T-helper 2 cell treated with Interferon-gamma antibody and Interleukin-4, amounts not matched to agents 5 μg/mL and 100 μg/mL, for 36 hours (primary cell): ENCODE measurements at regions not wholly inside any gene's neighbourhood (a gene's known extent, or its start where the extent isn't known, plus 50 kb on each side); places are given as distances from the start of the nearest gene placed in this dataset.
A peak's percentile ranks its signal among the peaks of the same experiment; 100 is the strongest.
"Not testable (repeated sequence)": the region's sequence is repeated elsewhere in the genome, so short reads cannot be mapped to it uniquely, and the experiment has no call there.

Experiments
- DNase-seq: peaks from one replicate; pipeline ENCODE4 v3.0.0; 2021; ENCODE audit warnings: low spot score
- H3K27ac Mint-ChIP-seq: one replicate; pipeline ENCODE4 v1.8.0; 2021; ENCODE audit warnings: mild to moderate bottlenecking, mixed read lengths
- H3K27me3 Mint-ChIP-seq: one replicate; pipeline ENCODE4 v1.8.0; 2021; ENCODE audit warnings: low read depth, mixed read lengths
- H3K36me3 Mint-ChIP-seq: one replicate; pipeline ENCODE4 v1.8.0; 2021; ENCODE audit warnings: low read depth, mixed read lengths
- H3K4me1 Mint-ChIP-seq: one replicate; pipeline ENCODE4 v1.8.0; 2021; ENCODE audit warnings: low read depth, mixed read lengths
- H3K4me3 Mint-ChIP-seq: one replicate; pipeline ENCODE4 v1.8.0; 2022; ENCODE audit warnings: mild to moderate bottlenecking, moderate library complexity, mixed read lengths
- H3K9me3 Mint-ChIP-seq: one replicate; pipeline ENCODE4 v1.8.0; 2021; ENCODE audit warnings: mixed read lengths

DNA sequence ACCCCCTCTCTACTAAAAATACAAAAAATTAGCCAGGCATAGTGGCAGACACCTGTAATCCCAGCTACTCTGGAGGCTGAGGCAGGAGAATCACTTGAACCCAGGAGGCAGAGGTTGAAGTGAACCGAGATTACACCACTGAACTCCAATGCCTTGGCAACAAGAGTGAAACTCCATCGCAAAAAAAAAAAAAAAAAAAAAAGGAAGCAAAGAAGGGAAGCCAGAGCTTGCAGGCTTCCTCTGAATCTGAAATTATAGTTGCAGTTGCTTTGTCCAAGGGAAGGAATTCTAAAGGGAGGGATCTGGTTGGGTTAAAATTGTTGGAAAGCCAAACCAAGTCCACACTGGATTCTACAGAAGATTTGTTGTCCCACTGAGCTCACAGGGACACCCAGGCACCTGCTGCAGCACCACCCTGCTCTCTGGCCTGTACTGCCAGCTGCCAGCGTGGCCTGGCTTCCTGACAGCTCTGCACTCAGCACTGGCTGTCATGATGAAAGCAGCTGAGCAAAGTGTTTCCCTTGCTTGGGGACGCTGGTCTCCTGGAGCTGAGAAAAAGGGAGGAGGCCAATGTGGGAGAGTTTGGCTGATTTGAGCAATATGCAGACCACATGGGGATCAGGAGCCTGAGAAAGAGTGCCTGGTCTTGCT lies 88.8 kb upstream of the HES1 start:
- no peak overlapping the region for H3K4me3 Mint-ChIP-seq
- peaks cover 20% of the 10 kb centered on the region for H3K9me3 Mint-ChIP-seq
- peaks cover 19% of the 10 kb centered on the region for H3K27me3 Mint-ChIP-seq
- H3K27ac Mint-ChIP-seq: no peak overlapping the region
- H3K4me1 Mint-ChIP-seq: no peaks in the 10 kb centered on the region
- no peak for DNase-seq
- H3K36me3 Mint-ChIP-seq: peaks cover 3% of the 10 kb centered on the region

DNA sequence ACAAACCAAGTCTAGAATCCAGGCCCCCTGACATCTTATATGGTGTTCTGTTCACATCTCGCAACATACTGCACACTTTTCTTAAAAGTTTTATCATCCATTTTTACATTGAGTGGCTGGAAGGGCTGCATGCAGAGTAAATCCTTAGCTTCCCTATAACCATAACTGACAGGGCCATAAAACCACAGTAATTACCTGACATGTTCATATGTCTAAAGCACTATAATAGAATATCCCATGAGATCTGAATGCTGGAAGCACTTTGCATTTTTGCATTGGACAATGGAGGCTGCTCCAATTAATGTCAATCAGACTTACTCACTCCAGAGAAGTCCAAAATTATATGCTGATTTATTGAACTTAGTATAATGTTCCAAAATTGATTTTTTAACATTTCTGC lies 86.6 kb upstream of the HES1 start:
- peaks cover 16% of the 10 kb centered on the region for H3K27me3 Mint-ChIP-seq
- H3K27ac Mint-ChIP-seq: no peak overlapping the region
- no peak overlapping the region for H3K4me3 Mint-ChIP-seq
- DNase-seq: no peak
- peaks cover 23% of the 10 kb centered on the region for H3K9me3 Mint-ChIP-seq
- H3K4me1 Mint-ChIP-seq: no peaks in the 10 kb centered on the region
- H3K36me3 Mint-ChIP-seq: peaks cover 3% of the 10 kb centered on the region

DNA sequence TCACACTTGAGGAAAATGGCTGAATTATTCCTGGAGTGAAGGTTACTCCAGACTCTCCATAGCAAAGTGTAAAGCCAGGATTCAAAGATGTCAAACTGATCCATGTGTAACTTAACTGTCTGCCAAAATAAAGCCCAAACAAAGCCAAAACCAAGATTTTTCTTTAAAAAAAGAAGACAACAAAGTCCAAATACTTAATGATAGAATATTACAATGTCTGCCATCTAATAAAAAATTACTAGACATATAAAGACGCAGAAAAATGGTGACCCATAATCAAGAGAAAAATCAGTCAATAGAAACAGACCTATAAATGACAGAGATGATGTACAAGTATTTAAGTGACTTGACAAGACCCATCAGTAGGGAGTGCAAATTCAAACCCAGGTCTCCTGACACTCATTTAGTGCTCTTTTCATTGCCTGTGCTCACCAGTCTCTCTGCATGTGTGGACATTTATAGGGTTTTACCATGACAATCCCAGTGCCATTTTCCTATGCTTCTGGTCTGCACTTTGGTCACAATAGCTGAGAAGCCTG lies 85.1 kb upstream of the HES1 start:
- Mint-ChIP-seq H3K36me3 (peaks cover 3% of the 10 kb centered on the region), H3K27me3 (peaks cover 16% of the 10 kb centered on the region), H3K4me3 (no peak overlapping the region), H3K9me3 (peaks cover 23% of the 10 kb centered on the region), H3K4me1 (no peaks in the 10 kb centered on the region), H3K27ac (no peak overlapping the region)
- DNase-seq: no peak

DNA sequence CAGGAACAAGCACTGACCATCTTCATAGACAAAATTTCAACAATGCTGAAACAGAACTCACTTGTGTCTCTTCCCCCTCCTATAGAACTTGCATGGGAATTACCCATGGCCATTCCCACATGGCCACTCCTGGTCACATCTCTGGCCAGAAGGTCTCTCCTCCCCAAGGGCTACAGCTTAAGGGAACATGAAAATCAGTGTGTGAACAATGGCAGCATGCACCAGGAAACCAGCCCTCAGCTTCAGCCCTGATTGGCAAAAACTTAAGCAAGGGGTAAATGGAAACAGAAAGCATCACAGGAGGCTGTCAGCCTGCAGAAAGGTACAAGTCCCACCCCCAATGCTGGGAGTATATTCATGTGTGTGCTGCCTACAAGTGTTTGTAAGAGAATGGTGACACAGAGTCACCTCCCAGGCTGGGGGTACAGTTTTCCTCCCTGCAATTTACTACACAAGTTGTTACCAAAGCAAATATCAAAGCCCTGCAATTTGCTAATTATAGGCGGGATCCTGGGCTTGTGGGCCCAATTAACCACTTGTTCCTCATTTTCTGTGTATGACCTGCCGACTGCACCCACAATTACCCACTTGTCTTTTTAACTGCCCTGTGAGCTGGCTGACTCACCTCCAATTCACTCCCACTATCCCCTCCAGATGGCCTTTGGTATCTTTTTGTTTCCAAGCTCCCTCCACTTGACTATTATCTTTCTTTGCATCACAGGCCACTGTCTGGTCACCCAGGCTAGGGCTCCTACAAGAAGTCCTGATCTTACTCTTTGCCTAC lies 84.4 kb upstream of the HES1 start:
- H3K36me3 Mint-ChIP-seq: peaks cover 3% of the 10 kb centered on the region
- H3K4me1 Mint-ChIP-seq: no peaks in the 10 kb centered on the region
- H3K4me3 Mint-ChIP-seq: no peak overlapping the region
- H3K27me3 Mint-ChIP-seq: peaks cover 19% of the 10 kb centered on the region
- H3K27ac Mint-ChIP-seq: no peak overlapping the region
- no peak for DNase-seq
- H3K9me3 Mint-ChIP-seq: peaks cover 23% of the 10 kb centered on the region

DNA sequence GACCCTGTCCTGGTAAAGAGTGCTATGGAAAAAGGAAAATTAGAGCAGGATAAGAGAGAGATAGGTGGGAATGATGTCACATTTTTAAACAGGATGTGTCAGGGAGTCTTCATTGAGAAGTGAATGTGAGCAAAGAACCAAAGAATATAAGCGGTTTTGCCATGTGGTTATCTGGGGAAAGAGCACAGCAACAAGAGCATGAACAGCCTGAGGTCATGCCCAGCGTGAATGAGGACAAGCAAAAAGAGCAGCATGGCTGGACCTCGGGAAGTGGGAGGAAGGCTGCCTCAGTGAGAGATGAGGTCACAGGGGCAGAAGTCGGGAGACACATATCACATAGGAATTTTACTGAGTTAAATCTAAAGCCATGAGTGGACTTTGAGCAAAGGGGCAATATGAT lies 82.8 kb upstream of the HES1 start:
- Mint-ChIP-seq H3K27ac (no peak overlapping the region), H3K4me3 (no peak overlapping the region), H3K27me3 (peaks cover 24% of the 10 kb centered on the region), H3K9me3 (peaks cover 23% of the 10 kb centered on the region), H3K4me1 (peaks cover 4% of the 10 kb centered on the region), H3K36me3 (peaks cover 3% of the 10 kb centered on the region)
- no peak for DNase-seq

DNA sequence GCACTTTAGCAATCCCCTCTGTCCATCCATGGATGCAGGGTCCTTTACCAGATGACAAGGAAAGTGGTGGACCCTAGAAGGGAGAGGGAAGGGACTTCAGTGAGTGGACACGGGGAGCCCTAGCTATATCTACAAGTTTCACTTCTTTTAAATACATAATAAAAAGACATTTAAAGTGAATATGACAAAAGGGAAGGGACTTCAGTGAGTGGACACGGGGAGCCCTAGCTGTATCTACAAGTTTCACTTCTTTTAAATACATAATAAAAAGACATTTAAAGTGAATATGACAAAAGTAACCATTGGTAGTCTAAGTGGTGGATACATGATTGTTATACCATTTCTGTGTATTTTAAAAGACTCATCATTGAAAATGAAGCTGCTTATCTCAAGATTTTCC lies 81.9 kb upstream of the HES1 start:
- no peak overlapping the region for H3K4me3 Mint-ChIP-seq
- peaks cover 3% of the 10 kb centered on the region for H3K36me3 Mint-ChIP-seq
- H3K4me1 Mint-ChIP-seq: peaks cover 4% of the 10 kb centered on the region
- H3K27me3 Mint-ChIP-seq: peaks cover 22% of the 10 kb centered on the region
- H3K27ac Mint-ChIP-seq: no peak overlapping the region
- H3K9me3 Mint-ChIP-seq: peaks cover 23% of the 10 kb centered on the region
- DNase-seq: no peak

DNA sequence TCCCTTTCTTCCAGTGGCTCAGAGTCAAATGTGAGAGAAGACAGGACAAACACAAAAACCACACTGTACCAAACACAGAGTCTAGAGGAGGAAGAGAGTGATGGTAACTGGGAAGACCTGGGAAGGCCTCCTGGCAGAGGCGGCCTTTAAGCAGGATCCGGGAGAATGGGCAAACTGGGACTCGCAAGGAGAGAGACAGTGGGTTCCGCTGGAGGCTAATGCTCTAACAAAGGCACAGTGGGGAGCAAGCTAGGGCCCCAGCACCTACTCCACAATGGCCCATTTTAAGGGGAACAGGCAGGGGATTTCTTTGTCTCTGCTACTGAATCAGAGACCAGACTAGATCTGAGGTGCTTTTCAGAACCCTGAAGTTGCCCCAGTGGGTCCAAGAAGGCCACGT lies 81.4 kb upstream of the HES1 start:
- Mint-ChIP-seq H3K4me1 (peaks cover 4% of the 10 kb centered on the region), H3K9me3 (peaks cover 23% of the 10 kb centered on the region), H3K36me3 (peaks cover 3% of the 10 kb centered on the region), H3K27me3 (peaks cover 18% of the 10 kb centered on the region), H3K4me3 (no peak overlapping the region), H3K27ac (no peak overlapping the region)
- DNase-seq: no peak

DNA sequence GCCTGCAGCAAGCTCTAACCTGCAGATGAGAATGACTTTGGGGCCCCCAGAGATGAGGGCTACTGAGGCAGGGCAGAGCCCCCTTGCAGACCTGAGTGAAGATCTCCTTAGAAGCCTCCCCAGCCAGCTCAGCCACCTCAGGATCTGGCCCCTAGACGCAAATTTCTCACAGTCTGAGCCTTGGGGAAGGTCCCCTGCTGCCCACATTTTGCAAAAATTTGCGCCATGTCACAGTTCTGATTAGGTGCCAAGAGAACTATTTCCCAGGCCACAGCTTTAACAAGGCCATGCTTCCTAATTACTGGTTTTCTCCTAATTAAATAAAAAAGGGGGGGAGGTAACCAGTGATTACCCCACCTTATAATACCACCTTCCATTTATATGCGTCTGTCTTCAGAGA lies 81.0 kb upstream of the HES1 start:
- Mint-ChIP-seq H3K9me3 (peaks cover 23% of the 10 kb centered on the region), H3K4me1 (peaks cover 4% of the 10 kb centered on the region), H3K27me3 (peaks cover 18% of the 10 kb centered on the region), H3K4me3 (no peak overlapping the region), H3K27ac (no peak overlapping the region), H3K36me3 (peaks cover 3% of the 10 kb centered on the region)
- DNase-seq: no peak

DNA sequence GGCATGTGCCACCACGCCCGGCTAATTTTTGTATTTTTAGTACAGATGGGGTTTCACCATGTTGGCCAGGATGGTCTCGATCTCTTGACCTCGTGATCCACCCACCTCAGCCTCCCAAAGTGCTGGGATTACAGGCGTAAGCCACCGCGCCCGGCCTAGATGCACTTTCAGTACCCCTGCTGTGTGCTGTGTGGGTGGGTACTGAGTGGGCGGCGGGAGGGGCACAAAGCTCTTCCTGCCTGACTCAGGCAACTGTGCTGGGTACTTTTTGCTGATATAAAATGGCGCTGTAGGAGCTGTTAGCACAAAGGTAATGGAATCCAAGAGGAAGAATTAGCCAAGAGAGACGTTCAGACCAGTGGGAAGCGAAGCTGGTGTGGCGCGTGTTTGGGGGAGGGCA lies 79.6 kb upstream of the HES1 start:
- not testable (repeated sequence) for H3K27ac Mint-ChIP-seq, H3K4me3 Mint-ChIP-seq, H3K4me1 Mint-ChIP-seq

DNA sequence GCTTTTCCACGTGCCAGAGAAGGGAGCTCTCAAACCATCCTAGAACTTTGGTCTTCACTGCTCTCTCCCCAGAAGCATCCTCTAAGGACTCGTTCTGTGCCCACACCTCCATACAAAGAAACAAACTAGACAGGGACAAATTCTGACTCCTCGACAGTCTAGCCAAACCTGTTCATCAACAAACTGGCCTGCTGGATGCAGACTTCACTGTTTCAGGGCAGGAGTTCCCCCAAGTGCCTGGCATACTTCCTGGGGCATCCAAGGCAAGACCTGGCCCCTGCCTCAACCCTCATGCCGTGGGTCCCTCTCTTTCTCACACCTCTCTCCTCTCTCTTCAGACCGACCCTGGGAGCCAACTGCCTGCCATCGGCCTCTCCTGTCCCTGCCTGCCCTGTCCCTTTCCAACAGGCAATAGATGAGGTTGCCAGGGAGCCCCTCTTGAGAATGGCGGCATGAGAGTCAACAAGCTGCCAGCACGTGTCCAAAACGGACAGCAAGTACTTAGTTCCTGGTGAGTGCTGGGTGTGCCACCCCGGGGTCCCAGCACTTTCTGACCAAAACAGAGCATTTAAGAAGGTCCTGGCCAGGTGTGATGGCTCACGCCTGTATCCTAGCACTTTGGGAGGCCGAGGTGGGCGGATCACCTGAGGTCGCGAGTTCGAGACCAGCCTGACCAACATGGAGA lies 79.1 kb upstream of the HES1 start:
- H3K9me3 Mint-ChIP-seq: peaks cover 5% of the 10 kb centered on the region
- peaks cover 16% of the 10 kb centered on the region for H3K27me3 Mint-ChIP-seq
- peaks cover 2% of the 10 kb centered on the region for H3K36me3 Mint-ChIP-seq
- H3K4me3 Mint-ChIP-seq: no peak overlapping the region
- no peak overlapping the region for H3K27ac Mint-ChIP-seq
- H3K4me1 Mint-ChIP-seq: peaks cover 4% of the 10 kb centered on the region
- DNase-seq: no peak

More for the DNA sequence above, 79.6 kb upstream of the HES1 start:
- peaks cover 14% of the 10 kb centered on the region for H3K27me3 Mint-ChIP-seq
- not testable (repeated sequence) for DNase-seq, H3K9me3 Mint-ChIP-seq, H3K36me3 Mint-ChIP-seq

DNA sequence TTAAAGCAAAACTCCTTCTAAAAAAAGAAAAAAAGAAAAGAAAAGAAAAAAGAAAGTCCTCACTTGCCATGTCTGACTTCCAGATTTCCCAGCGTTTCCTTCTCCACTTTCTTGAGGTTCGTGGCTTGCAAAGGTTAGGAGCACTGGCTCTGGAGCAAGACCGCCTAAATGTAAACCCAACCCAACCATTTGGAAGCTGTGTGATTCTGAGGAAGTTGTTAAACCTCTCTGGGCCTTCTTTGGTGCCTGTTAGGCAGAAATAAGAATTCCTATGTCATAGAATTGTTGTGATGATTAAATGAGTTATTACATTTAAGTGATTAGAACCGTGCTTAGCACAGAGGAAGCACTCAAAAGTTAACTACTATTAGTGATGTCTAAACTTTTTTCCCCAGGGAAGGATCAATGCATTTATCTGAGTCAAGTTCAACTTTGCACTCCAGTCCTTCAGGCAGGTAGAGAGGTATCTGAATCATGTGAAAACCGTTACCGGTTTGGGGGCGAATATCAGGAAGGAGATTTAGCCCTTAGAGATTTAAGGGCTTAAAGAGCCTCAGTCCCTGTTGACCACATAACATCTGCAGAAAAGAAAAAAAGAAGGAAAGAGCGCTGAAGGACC lies 78.3 kb upstream of the HES1 start:
- Mint-ChIP-seq H3K36me3 (no peaks in the 10 kb centered on the region), H3K4me1 (peaks cover 4% of the 10 kb centered on the region), H3K4me3 (peak overlapping the region; percentile 38), H3K27me3 (peaks cover 15% of the 10 kb centered on the region), H3K27ac (peak overlapping the region; percentile 31), H3K9me3 (peaks cover 3% of the 10 kb centered on the region)
- DNase-seq: no peak

DNA sequence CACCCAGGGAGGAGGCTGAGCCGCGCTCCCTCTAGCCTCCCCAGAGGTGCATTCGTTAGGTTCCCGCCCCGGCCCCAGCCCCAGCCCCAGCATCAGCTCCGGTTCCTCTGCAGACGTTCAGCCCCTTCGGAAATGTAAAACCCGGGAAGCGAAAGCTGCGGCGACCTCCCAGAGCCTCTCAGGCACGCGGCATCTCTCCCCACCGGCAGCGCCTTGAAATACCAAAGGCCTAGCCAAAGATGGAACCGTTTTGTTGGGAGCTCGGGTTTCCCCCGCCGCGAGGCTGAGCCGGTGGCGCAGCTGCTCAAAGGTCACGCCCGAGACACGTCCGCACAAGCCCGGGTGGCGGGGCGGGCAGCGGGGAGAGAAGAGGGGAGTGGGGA lies 77.8 kb upstream of the HES1 start:
- H3K27ac Mint-ChIP-seq: no peak overlapping the region
- peaks cover 11% of the 10 kb centered on the region for H3K27me3 Mint-ChIP-seq
- H3K9me3 Mint-ChIP-seq: peaks cover under 1% of the 10 kb centered on the region
- no peaks in the 10 kb centered on the region for H3K36me3 Mint-ChIP-seq
- peak; percentile 24 for DNase-seq
- H3K4me1 Mint-ChIP-seq: peaks cover 4% of the 10 kb centered on the region
- peak overlapping the region; percentile 38 for H3K4me3 Mint-ChIP-seq

DNA sequence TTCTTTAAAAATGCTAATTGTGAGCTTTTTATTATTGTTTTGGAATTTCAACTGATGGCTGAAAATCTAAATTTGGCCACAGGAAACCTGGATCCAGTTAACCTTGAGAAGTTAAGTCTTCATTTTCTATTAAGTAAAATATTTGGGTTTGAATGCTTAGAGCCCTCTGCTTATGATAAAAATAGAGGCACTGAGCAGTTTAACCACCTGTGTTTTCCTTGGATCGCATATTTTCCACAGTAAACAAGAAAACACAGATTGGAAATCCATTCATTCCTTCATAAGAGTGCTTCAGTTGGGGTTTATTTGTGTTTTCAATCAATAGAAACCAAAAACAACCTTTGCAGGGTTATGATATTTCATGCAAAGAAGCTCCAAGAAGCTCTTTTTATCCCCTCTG lies 77.2 kb upstream of the HES1 start:
- H3K27ac Mint-ChIP-seq: no peak overlapping the region
- no peak overlapping the region for H3K4me3 Mint-ChIP-seq
- no peaks in the 10 kb centered on the region for H3K36me3 Mint-ChIP-seq
- H3K27me3 Mint-ChIP-seq: peaks cover 11% of the 10 kb centered on the region
- H3K9me3 Mint-ChIP-seq: no peaks in the 10 kb centered on the region
- no peak for DNase-seq
- peaks cover 4% of the 10 kb centered on the region for H3K4me1 Mint-ChIP-seq
